Upper lobe of right lung (tissue), 1 donor: ENCODE measurements at regions not wholly inside any gene's neighbourhood (a gene's known extent, or its start where the extent isn't known, plus 50 kb on each side); places are given as distances from the start of the nearest gene placed in this dataset.

Experiments used
- ATAC-seq: fragments of 200-7000 bp; cut with Tn5 transposase; one replicate; pipeline ENCODE4 v1.9.1; 2020; ENCODE audit warnings: mild to moderate bottlenecking, moderate library complexity
- DNase-seq: peaks from one replicate; pipeline ENCODE4 v3.0.0-alpha.2; 2020
- H3K27ac ChIP-seq: fragments of 200-600 bp; one replicate; pipeline ENCODE4 v1.8.0; 2022
- H3K27me3 ChIP-seq: fragments of 200-600 bp; one replicate; pipeline ENCODE4 v1.8.0; 2022; ENCODE audit warnings: mild to moderate bottlenecking
- H3K36me3 ChIP-seq: fragments of 200-600 bp; one replicate; pipeline ENCODE4 v1.8.0; 2022
- H3K4me1 ChIP-seq: fragments of 200-600 bp; one replicate; pipeline ENCODE4 v1.8.0; 2022
- H3K4me3 ChIP-seq: fragments of 200-600 bp; one replicate; pipeline ENCODE4 v1.8.0; 2022; ENCODE audit warnings: mild to moderate bottlenecking
- H3K9me3 ChIP-seq: fragments of 200-600 bp; one replicate; pipeline ENCODE4 v1.8.0; 2022
- CTCF ChIP-seq: fragments of 200-600 bp; IDR thresholded peaks from one replicate; pipeline ENCODE4 v1.8.0; 2022; ENCODE audit warnings: antibody characterized with exemption
- intact Hi-C: fragments of 100-400 bp; cut with DNase I; formaldehyde crosslinking; loops from one replicate; pipeline ENCODE4 v1.11.0; 2022
- donor health status: DM: no; HTN: yes; CAD: no; lungs with severe emphysema.

- Histone ChIP-seq H3K27me3 (no peaks in the 10 kb centered on the region), H3K36me3 (no peaks in the 10 kb centered on the region), H3K9me3 (no peaks in the 10 kb centered on the region), H3K4me1 (no peaks in the 10 kb centered on the region), H3K27ac (no peak overlapping the region), H3K4me3 (no peak overlapping the region)
- TF ChIP-seq CTCF = no peak
- DNase-seq (no peak), ATAC-seq (no peak)
- intact Hi-C loops = no loop called here
Observed at GRCh38 chr13:74751739-74752138, 617.5 kb upstream of the KLF12 start.

- no peak for TF ChIP-seq CTCF
- H3K27ac ChIP-seq = no peak overlapping the region
- ATAC-seq (no peak), DNase-seq (no peak)
- no peaks in the 10 kb centered on the region for H3K27me3 ChIP-seq
- no peaks in the 10 kb centered on the region for H3K9me3 ChIP-seq
- H3K4me1 ChIP-seq = no peaks in the 10 kb centered on the region
- no peak overlapping the region for H3K4me3 ChIP-seq
- no peaks in the 10 kb centered on the region for H3K36me3 ChIP-seq
- intact Hi-C loops = no loop called here
Observed at GRCh38 chr13:74747186-74747955, 613.2 kb upstream of the KLF12 start.

- DNase-seq (no peak), ATAC-seq (no peak)
- Histone ChIP-seq H3K27ac (no peak overlapping the region), H3K9me3 (no peaks in the 10 kb centered on the region), H3K36me3 (no peaks in the 10 kb centered on the region), H3K4me1 (no peaks in the 10 kb centered on the region), H3K4me3 (no peak overlapping the region), H3K27me3 (no peaks in the 10 kb centered on the region)
- intact Hi-C loops = no loop called here
- no peak for TF ChIP-seq CTCF
Observed at GRCh38 chr13:74743992-74744391, 609.8 kb upstream of the KLF12 start.

GRCh38 chr13:74741732-74742131 is 607.5 kb upstream of the KLF12 start:
- no peaks in the 10 kb centered on the region for H3K36me3 ChIP-seq
- TF ChIP-seq CTCF = no peak
- DNase-seq (no peak), ATAC-seq (no peak)
- no peak overlapping the region for H3K27ac ChIP-seq
- H3K9me3 ChIP-seq = no peaks in the 10 kb centered on the region
- no peaks in the 10 kb centered on the region for H3K27me3 ChIP-seq
- no peaks in the 10 kb centered on the region for H3K4me1 ChIP-seq
- intact Hi-C loops = no loop called here
- H3K4me3 ChIP-seq = no peak overlapping the region

GRCh38 chr13:74732736-74733385 is 598.7 kb upstream of the KLF12 start:
- no peaks in the 10 kb centered on the region for H3K4me1 ChIP-seq
- no peaks in the 10 kb centered on the region for H3K9me3 ChIP-seq
- TF ChIP-seq CTCF = no peak
- intact Hi-C loops = no loop called here
- H3K4me3 ChIP-seq = no peak overlapping the region
- H3K27me3 ChIP-seq = no peaks in the 10 kb centered on the region
- ATAC-seq (no peak), DNase-seq (no peak)
- H3K36me3 ChIP-seq = no peaks in the 10 kb centered on the region
- no peak overlapping the region for H3K27ac ChIP-seq
